GM13976 (cell line): ENCODE measurements at regions not wholly inside any gene's neighbourhood (a gene's known extent, or its start where the extent isn't known, plus 50 kb on each side); places are given as distances from the start of the nearest gene placed in this dataset.

Source experiments
- DNase-seq: peaks from one replicate; pipeline ENCODE4 v3.0.0; 2012; ENCODE audit warnings: low spot score
- CTCF ChIP-seq: IDR thresholded peaks from 2 replicates; pipeline ENCODE4 v1.5.1; 2012; ENCODE audit warnings: borderline replicate concordance, mild to moderate bottlenecking; ENCODE audit not compliant: insufficient read depth; ENCODE audit errors: extremely low read depth, missing control alignments, control extremely low read depth
- in situ Hi-C: fragments of 300-500 bp; cut with MboI; formaldehyde crosslinking; loops from one replicate; pipeline ENCODE4 v1.12.0; 2022; ENCODE audit warnings: low sequenced_read_pairs, mixed read lengths, inconsistent platforms; ENCODE audit not compliant: unreplicated experiment

- no peak for DNase-seq
- TF ChIP-seq CTCF = no peak
- in situ Hi-C loops = no loop called here
These were observed 368.9 kb upstream of the MAF start for GRCh38 chr16:79969458-79969857.

- no peak for DNase-seq
- in situ Hi-C loops = no loop called here
- no peak for TF ChIP-seq CTCF
These were observed 365.7 kb upstream of the MAF start for GRCh38 chr16:79966226-79966625.

GRCh38 chr16:79965718-79966117 is 365.2 kb upstream of the MAF start:
- TF ChIP-seq CTCF = no peak
- in situ Hi-C loops = no loop called here
- DNase-seq = no peak

- no peak for TF ChIP-seq CTCF
- no peak for DNase-seq
- in situ Hi-C loops = no loop called here
These were observed 363.6 kb upstream of the MAF start for GRCh38 chr16:79964104-79964503.

- TF ChIP-seq CTCF = no peak
- DNase-seq = no peak
- in situ Hi-C loops = no loop called here
These were observed 362.4 kb upstream of the MAF start for GRCh38 chr16:79962962-79963361.

- in situ Hi-C loops = no loop called here
- TF ChIP-seq CTCF = no peak
- no peak for DNase-seq
These were observed 358.7 kb upstream of the MAF start for GRCh38 chr16:79959226-79959625.
